GM19351 (cell line): ENCODE measurements at regions not wholly inside any gene's neighbourhood (a gene's known extent, or its start where the extent isn't known, plus 50 kb on each side); places are given as distances from the start of the nearest gene placed in this dataset.

Experiments
- ATAC-seq: cut with Tn5 transposase; IDR thresholded peaks from one replicate; pipeline ENCODE4 v1.9.1; 2021; ENCODE audit warnings: mild to moderate bottlenecking, moderate library complexity; ENCODE audit not compliant: unreplicated experiment

- no peak for ATAC-seq
Observed at GRCh38 chr6:155970876-155971708, 515.5 kb upstream of the NOX3 start.

GRCh38 chr6:155970472-155970871 is 514.8 kb upstream of the NOX3 start:
- no peak for ATAC-seq

- no peak for ATAC-seq
Observed at GRCh38 chr6:155968921-155969320, 513.3 kb upstream of the NOX3 start.

GRCh38 chr6:155967322-155967721 is 511.7 kb upstream of the NOX3 start:
- no peak for ATAC-seq

GRCh38 chr6:155964544-155964943 is 508.9 kb upstream of the NOX3 start:
- no peak for ATAC-seq

- no peak for ATAC-seq
Observed at GRCh38 chr6:155962276-155962675, 506.6 kb upstream of the NOX3 start.

GRCh38 chr6:155959898-155960495 is 504.4 kb upstream of the NOX3 start:
- no peak for ATAC-seq

- no peak for ATAC-seq
Observed at GRCh38 chr6:155958550-155958949, 502.9 kb upstream of the NOX3 start.

- ATAC-seq = no peak
Observed at GRCh38 chr6:155955038-155955437, 499.4 kb upstream of the NOX3 start.

- no peak for ATAC-seq
Observed at GRCh38 chr6:155954149-155954548, 498.5 kb upstream of the NOX3 start.

- ATAC-seq = no peak
Observed at GRCh38 chr6:155949256-155949655, 493.6 kb upstream of the NOX3 start.

GRCh38 chr6:155946860-155947259 is 491.2 kb upstream of the NOX3 start:
- no peak for ATAC-seq

GRCh38 chr6:155943635-155944034 is 488.0 kb upstream of the NOX3 start:
- ATAC-seq = no peak

GRCh38 chr6:155939253-155939652 is 483.6 kb upstream of the NOX3 start:
- ATAC-seq = no peak

- ATAC-seq = no peak
Observed at GRCh38 chr6:155936551-155936950, 480.9 kb upstream of the NOX3 start.

GRCh38 chr6:155936127-155936526 is 480.5 kb upstream of the NOX3 start:
- no peak for ATAC-seq

- no peak for ATAC-seq
Observed at GRCh38 chr6:155916846-155917624, 461.4 kb upstream of the NOX3 start.

GRCh38 chr6:155915651-155916050 is 460.0 kb upstream of the NOX3 start:
- ATAC-seq = no peak

GRCh38 chr6:155913816-155914215 is 458.2 kb upstream of the NOX3 start:
- ATAC-seq = no peak

GRCh38 chr6:155909710-155910109 is 454.1 kb upstream of the NOX3 start:
- no peak for ATAC-seq

- ATAC-seq = no peak
Observed at GRCh38 chr6:155895641-155896040, 440.0 kb upstream of the NOX3 start.

GRCh38 chr6:155894758-155895157 is 439.1 kb upstream of the NOX3 start:
- no peak for ATAC-seq
